ENCODE measurements at regions not wholly inside any gene's neighbourhood (a gene's known extent, or its start where the extent isn't known, plus 50 kb on each side); places are given as distances from the start of the nearest gene placed in this dataset.

DNA sequence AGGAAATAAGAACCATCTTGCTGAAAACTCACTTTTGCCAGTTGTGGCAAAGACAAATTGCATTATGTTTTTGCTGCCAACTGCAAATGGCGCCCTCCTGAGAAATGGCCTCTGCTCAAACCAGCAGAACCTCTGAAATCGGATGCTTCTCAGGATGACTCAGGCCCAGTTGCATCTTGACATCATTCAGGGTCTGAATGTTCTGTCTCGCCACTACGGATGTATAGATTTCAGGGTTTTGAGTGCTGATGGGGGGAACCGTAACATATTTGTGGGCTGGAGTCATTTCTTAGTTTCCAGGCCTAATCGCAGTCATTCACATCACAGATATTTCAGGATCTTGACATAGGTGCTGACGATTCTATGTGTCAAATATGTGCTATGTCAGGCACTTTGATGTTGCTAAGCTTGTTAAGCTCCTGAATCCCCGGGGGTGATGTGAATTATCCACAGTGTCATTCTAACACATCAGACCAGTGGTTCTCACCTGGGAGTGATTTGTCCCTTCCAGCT lies 207.1 kb downstream of the NFATC2 start:
- Histone ChIP-seq H3K9me3 (no peaks in the 10 kb centered on the region), H3K27me3 (no peaks in the 10 kb centered on the region), H3K27ac (no peak overlapping the region), H3K4me1 (no peaks in the 10 kb centered on the region), H3K36me3 (no peaks in the 10 kb centered on the region), H3K4me3 (no peak overlapping the region)
- no peak for DNase-seq (ENCODE audit: low spot score)
- TF ChIP-seq, protein P1, sequence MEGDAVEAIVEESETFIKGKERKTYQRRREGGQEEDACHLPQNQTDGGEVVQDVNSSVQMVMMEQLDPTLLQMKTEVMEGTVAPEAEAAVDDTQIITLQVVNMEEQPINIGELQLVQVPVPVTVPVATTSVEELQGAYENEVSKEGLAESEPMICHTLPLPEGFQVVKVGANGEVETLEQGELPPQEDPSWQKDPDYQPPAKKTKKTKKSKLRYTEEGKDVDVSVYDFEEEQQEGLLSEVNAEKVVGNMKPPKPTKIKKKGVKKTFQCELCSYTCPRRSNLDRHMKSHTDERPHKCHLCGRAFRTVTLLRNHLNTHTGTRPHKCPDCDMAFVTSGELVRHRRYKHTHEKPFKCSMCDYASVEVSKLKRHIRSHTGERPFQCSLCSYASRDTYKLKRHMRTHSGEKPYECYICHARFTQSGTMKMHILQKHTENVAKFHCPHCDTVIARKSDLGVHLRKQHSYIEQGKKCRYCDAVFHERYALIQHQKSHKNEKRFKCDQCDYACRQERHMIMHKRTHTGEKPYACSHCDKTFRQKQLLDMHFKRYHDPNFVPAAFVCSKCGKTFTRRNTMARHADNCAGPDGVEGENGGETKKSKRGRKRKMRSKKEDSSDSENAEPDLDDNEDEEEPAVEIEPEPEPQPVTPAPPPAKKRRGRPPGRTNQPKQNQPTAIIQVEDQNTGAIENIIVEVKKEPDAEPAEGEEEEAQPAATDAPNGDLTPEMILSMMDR (IDR thresholded peaks at IDR 0.05): no peak

DNA sequence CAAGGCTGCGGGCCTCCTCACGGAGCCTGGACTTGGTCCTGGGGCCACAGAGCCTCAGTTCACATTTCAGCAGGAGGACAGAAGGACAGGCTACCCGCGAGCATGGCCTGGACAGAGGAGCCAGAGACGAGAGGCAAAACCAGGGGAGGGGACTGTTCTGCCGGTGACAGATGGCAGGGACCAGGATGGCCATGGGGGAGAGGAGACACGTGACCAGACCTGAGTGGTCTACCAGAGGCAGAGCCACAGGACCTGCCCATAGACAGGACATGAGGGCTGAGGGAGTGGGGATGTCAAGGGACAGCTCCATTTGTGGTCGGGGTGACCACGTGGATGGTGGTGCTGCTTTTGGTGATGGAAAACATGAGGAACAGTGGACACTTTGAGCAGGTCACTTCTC lies 207.9 kb downstream of the NFATC2 start:
- no peak overlapping the region for H3K27ac ChIP-seq
- no peaks in the 10 kb centered on the region for H3K27me3 ChIP-seq
- no peak overlapping the region for H3K4me3 ChIP-seq
- H3K36me3 ChIP-seq: no peaks in the 10 kb centered on the region
- no peaks in the 10 kb centered on the region for H3K9me3 ChIP-seq
- no peak for DNase-seq (ENCODE audit: low spot score)
- TF ChIP-seq, protein P1 (IDR thresholded peaks at IDR 0.05): no peak
- H3K4me1 ChIP-seq: no peaks in the 10 kb centered on the region

DNA sequence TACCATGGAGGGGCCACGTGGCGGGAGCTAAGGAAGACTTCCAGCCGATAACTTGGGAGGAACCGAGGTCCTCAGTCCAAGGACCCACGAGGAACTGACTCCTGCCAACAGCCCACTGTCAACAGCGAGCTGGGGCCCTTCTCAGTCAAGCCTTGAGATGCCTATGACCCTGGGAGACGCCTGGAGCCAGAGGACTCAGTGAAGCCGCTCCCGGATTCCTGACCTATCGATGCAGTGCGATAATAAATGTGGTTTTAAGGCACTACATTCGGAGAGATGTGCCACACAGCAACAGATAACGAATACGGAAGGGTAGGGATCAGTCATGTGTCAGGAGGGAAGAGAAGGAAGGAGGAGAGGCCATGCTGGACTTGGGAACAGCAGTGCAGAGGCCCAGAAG lies 208.5 kb downstream of the NFATC2 start:
- H3K27ac ChIP-seq: no peak overlapping the region
- DNase-seq (ENCODE audit: low spot score): no peak
- no peak overlapping the region for H3K4me3 ChIP-seq
- TF ChIP-seq, protein P1 (IDR thresholded peaks at IDR 0.05): no peak
- no peaks in the 10 kb centered on the region for H3K4me1 ChIP-seq
- H3K9me3 ChIP-seq: no peaks in the 10 kb centered on the region
- no peaks in the 10 kb centered on the region for H3K36me3 ChIP-seq
- H3K27me3 ChIP-seq: no peaks in the 10 kb centered on the region

DNA sequence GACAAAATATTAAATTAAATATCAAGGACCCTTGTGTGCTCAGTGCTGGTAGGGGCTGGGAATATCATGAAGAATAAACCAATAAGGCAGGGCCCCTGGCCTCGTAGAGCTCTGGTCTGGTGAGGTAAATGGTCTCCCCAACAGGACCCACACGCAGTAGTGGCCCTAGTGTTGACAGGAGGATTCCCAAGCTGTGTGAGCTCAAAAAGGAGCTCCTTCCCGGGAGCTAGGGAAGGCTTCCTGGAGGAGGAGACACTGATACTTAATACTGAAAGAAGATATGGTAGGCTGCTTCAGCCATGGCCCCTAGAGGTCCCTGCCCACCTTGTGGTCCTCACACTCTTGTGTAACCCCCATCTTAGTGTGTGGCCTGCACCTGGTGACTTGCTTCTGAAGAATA lies 209.1 kb downstream of the NFATC2 start:
- TF ChIP-seq, protein P1 (IDR thresholded peaks at IDR 0.05): no peak

DNA sequence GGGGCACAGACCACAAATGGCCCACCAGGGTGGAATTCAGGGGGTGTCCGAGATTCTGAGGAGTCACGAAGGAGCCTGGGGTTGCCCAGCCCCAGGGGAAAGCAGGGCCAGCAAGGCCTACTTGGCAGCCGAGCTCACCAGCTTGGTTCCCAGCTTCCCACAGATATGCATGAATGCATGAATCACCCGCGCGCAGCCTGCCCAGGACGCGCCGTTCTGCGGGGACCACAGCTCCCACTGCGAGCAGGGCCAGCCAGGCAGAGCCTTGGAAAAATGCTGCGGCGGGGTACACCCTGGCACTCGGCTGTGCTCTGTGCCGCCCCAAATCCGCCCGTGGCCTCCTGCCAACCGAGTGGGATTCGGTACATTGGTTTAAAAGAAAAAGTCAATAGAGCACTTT lies 211.0 kb downstream of the NFATC2 start:
- no peaks in the 10 kb centered on the region for H3K36me3 ChIP-seq
- no peak for DNase-seq (ENCODE audit: low spot score)

More for the DNA sequence above, 209.1 kb downstream of the NFATC2 start:
- no peaks in the 10 kb centered on the region for H3K36me3 ChIP-seq
- H3K4me3 ChIP-seq: no peak overlapping the region
- H3K4me1 ChIP-seq: no peaks in the 10 kb centered on the region
- no peak overlapping the region for H3K27ac ChIP-seq
- H3K9me3 ChIP-seq: no peaks in the 10 kb centered on the region
- no peaks in the 10 kb centered on the region for H3K27me3 ChIP-seq
- DNase-seq (ENCODE audit: low spot score): no peak

DNA sequence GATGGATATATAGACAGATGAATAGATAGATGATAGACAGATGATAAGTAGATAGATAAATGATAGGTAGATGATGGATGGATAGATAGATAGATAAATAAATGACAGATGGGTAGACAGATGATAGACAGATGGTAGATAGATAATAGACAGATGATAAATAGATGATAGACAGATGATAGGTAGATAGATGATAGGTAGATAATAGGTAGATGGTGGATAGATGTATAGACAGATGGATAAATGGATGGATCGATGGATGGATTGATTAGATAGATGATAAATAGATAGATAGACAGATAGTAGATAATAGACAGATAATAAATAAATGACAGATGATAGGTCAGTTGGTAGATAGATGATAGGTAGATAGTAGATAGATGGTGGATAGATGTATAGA lies 212.7 kb downstream of the NFATC2 start:
- Histone ChIP-seq H3K27me3 (no peaks in the 10 kb centered on the region), H3K4me1 (no peaks in the 10 kb centered on the region), H3K27ac (no peak overlapping the region), H3K36me3 (no peaks in the 10 kb centered on the region), H3K9me3 (peaks cover 0 to 4% of the 10 kb centered on the region in 2 donors), H3K4me3 (no peak overlapping the region)
- no peak for DNase-seq (ENCODE audit: low spot score)
- TF ChIP-seq, protein P1 (IDR thresholded peaks at IDR 0.05): no peak

More for the DNA sequence above, 211.0 kb downstream of the NFATC2 start:
- Histone ChIP-seq H3K27me3 (no peaks in the 10 kb centered on the region), H3K4me1 (no peaks in the 10 kb centered on the region), H3K4me3 (no peak overlapping the region), H3K9me3 (no peaks in the 10 kb centered on the region), H3K27ac (no peak overlapping the region)
- TF ChIP-seq, protein P1 (IDR thresholded peaks at IDR 0.05): no peak

All from right atrium auricular region (tissue), 2 donors.